DND-41 (cell line): ENCODE measurements at regions not wholly inside any gene's neighbourhood (a gene's known extent, or its start where the extent isn't known, plus 50 kb on each side); places are given as distances from the start of the nearest gene placed in this dataset.

Source experiments
- ATAC-seq: fragments of 200-7000 bp; cut with Tn5 transposase; 3 replicates; pipeline ENCODE4 v1.9.1; 2021; ENCODE audit warnings: low read depth; ENCODE audit not compliant: insufficient read depth
- DNase-seq: peaks from one replicate; pipeline ENCODE4 v3.0.0-alpha.2; 2020
- H2AFZ ChIP-seq: 2 replicates; pipeline ENCODE4 v1.6.0; 2012; ENCODE audit warnings: low read depth, low read length
- H3K27ac ChIP-seq: 2 replicates; pipeline ENCODE4 v1.5.1; 2012; ENCODE audit warnings: low read length, inconsistent platforms
- H3K27me3 ChIP-seq: fragments of 200-600 bp; sonication (generic); 2 replicates; pipeline ENCODE4 v1.6.0; 2012; ENCODE audit warnings: low read length, mild to moderate bottlenecking, inconsistent platforms; ENCODE audit not compliant: insufficient read depth, poor library complexity
- H3K36me3 ChIP-seq: 2 replicates; pipeline ENCODE4 v1.5.1; 2012; ENCODE audit warnings: low read length, inconsistent platforms; ENCODE audit not compliant: insufficient read depth
- H3K4me1 ChIP-seq: 2 replicates; pipeline ENCODE4 v1.5.1; 2012; ENCODE audit warnings: mild to moderate bottlenecking, low read length; ENCODE audit not compliant: insufficient read depth
- H3K4me2 ChIP-seq: 2 replicates; pipeline ENCODE4 v1.6.0; 2012; ENCODE audit warnings: mild to moderate bottlenecking, moderate library complexity, low read length, inconsistent platforms; ENCODE audit not compliant: insufficient read depth
- H3K4me3 ChIP-seq, 2 experiments: fragments of 200-600 bp in 1 of 2; shearing (Covaris generic) in 1 of 2; 2 replicates each; pipeline ENCODE4 v1.5.1; 2012 to 2016; ENCODE audit warnings: inconsistent platforms in 2 of 2, low read length in 2 of 2, mild to moderate bottlenecking in 2 of 2, low read depth in 1 of 2, moderate library complexity in 1 of 2
- H3K79me2 ChIP-seq: 2 replicates; pipeline ENCODE4 v1.6.0; 2012; ENCODE audit warnings: low read length, inconsistent platforms; ENCODE audit not compliant: insufficient read depth
- H3K9ac ChIP-seq: 2 replicates; pipeline ENCODE4 v1.6.0; 2012; ENCODE audit warnings: low read depth, mild to moderate bottlenecking, inconsistent platforms, low read length, moderate library complexity
- H3K9me3 ChIP-seq: 2 replicates; pipeline ENCODE4 v1.5.1; 2012; ENCODE audit warnings: low read length, moderate library complexity, mild to moderate bottlenecking, inconsistent platforms; ENCODE audit not compliant: insufficient read depth, severe bottlenecking
- H4K20me1 ChIP-seq: 2 replicates; pipeline ENCODE4 v1.6.0; 2012; ENCODE audit warnings: low read length; ENCODE audit not compliant: insufficient read depth
- CTCF ChIP-seq: IDR thresholded peaks from 2 replicates; pipeline ENCODE4 v1.5.1; 2012; ENCODE audit warnings: borderline replicate concordance, low read length, moderate library complexity, mild to moderate bottlenecking; ENCODE audit not compliant: poor library complexity, severe bottlenecking; ENCODE audit errors: extremely low read depth
- EZH2 ChIP-seq: IDR thresholded peaks from 3 replicates; pipeline ENCODE4 v1.6.1; 2012; ENCODE audit warnings: borderline replicate concordance, low read depth, mild to moderate bottlenecking, moderate library complexity, low read length, inconsistent platforms; ENCODE audit not compliant: severe bottlenecking

GRCh38 chr22:27638329-27639233 lies 163.0 kb downstream of the MN1 start:
- Histone ChIP-seq H3K4me3 (no peak overlapping the region), H3K27ac (no peak overlapping the region), H3K27me3 (peaks cover 12% of the 10 kb centered on the region), H3K36me3 (no peaks in the 10 kb centered on the region), H3K9ac (no peak overlapping the region), H3K4me1 (no peaks in the 10 kb centered on the region), H3K4me2 (no peak overlapping the region), H3K79me2 (no peaks in the 10 kb centered on the region), H2AFZ (no peak overlapping the region), H3K9me3 (no peaks in the 10 kb centered on the region), H4K20me1 (peaks cover 2% of the 10 kb centered on the region)
- TF ChIP-seq EZH2 (no peak), CTCF (no peak)
- DNase-seq (no peak), ATAC-seq (no peak)

- Histone ChIP-seq H3K27me3 (peaks cover 12% of the 10 kb centered on the region), H3K27ac (no peak overlapping the region), H3K9ac (no peak overlapping the region), H3K36me3 (no peaks in the 10 kb centered on the region), H3K79me2 (no peaks in the 10 kb centered on the region), H2AFZ (no peak overlapping the region), H3K4me1 (no peaks in the 10 kb centered on the region), H3K4me2 (no peak overlapping the region), H3K4me3 (no peak overlapping the region), H3K9me3 (no peaks in the 10 kb centered on the region), H4K20me1 (peaks cover 2% of the 10 kb centered on the region)
- ATAC-seq: no peak
- TF ChIP-seq CTCF (no peak), EZH2 (no peak)
- DNase-seq: no peak
Observed at GRCh38 chr22:27639248-27640086, 162.1 kb downstream of the MN1 start.

GRCh38 chr22:27641049-27641795 lies 160.3 kb downstream of the MN1 start:
- TF ChIP-seq CTCF (no peak), EZH2 (no peak)
- ATAC-seq: no peak
- H3K4me1 ChIP-seq: no peaks in the 10 kb centered on the region

More at GRCh38 chr22:27641049-27641795, 160.3 kb downstream of the MN1 start:
- Histone ChIP-seq H3K79me2 (no peaks in the 10 kb centered on the region), H3K27me3 (peaks cover 12% of the 10 kb centered on the region), H3K36me3 (no peaks in the 10 kb centered on the region), H4K20me1 (no peaks in the 10 kb centered on the region; the same call in 1 of the 2 replicates), H3K4me2 (no peak overlapping the region), H2AFZ (no peak overlapping the region), H3K27ac (no peak overlapping the region), H3K9me3 (no peaks in the 10 kb centered on the region), H3K4me3 (no peak overlapping the region), H3K9ac (no peak overlapping the region)
- DNase-seq: no peak
